ENCODE measurements at regions not wholly inside any gene's neighbourhood (a gene's known extent, or its start where the extent isn't known, plus 50 kb on each side); places are given as distances from the start of the nearest gene placed in this dataset.

DNA sequence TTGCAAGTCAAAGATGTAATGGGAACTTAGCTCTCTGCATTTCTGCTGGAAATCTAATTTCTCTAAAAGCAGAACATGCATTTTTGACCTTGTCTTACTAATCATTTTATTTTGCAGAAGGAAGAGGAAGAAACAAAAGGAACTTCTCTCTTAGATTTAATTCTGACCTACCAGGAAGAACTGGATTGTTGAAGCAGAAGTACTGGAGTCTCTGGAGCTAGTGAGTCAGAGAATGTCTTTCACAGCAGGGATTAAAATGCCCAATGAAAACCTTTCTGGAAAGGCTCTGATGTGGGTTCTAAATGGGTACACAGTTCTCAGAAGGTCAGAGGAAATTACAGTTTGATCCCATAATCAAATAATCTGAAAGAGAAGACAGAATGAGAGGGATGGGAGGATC lies 70.8 kb upstream of the GNG2 start (continued):
- TF ChIP-seq, protein P1, sequence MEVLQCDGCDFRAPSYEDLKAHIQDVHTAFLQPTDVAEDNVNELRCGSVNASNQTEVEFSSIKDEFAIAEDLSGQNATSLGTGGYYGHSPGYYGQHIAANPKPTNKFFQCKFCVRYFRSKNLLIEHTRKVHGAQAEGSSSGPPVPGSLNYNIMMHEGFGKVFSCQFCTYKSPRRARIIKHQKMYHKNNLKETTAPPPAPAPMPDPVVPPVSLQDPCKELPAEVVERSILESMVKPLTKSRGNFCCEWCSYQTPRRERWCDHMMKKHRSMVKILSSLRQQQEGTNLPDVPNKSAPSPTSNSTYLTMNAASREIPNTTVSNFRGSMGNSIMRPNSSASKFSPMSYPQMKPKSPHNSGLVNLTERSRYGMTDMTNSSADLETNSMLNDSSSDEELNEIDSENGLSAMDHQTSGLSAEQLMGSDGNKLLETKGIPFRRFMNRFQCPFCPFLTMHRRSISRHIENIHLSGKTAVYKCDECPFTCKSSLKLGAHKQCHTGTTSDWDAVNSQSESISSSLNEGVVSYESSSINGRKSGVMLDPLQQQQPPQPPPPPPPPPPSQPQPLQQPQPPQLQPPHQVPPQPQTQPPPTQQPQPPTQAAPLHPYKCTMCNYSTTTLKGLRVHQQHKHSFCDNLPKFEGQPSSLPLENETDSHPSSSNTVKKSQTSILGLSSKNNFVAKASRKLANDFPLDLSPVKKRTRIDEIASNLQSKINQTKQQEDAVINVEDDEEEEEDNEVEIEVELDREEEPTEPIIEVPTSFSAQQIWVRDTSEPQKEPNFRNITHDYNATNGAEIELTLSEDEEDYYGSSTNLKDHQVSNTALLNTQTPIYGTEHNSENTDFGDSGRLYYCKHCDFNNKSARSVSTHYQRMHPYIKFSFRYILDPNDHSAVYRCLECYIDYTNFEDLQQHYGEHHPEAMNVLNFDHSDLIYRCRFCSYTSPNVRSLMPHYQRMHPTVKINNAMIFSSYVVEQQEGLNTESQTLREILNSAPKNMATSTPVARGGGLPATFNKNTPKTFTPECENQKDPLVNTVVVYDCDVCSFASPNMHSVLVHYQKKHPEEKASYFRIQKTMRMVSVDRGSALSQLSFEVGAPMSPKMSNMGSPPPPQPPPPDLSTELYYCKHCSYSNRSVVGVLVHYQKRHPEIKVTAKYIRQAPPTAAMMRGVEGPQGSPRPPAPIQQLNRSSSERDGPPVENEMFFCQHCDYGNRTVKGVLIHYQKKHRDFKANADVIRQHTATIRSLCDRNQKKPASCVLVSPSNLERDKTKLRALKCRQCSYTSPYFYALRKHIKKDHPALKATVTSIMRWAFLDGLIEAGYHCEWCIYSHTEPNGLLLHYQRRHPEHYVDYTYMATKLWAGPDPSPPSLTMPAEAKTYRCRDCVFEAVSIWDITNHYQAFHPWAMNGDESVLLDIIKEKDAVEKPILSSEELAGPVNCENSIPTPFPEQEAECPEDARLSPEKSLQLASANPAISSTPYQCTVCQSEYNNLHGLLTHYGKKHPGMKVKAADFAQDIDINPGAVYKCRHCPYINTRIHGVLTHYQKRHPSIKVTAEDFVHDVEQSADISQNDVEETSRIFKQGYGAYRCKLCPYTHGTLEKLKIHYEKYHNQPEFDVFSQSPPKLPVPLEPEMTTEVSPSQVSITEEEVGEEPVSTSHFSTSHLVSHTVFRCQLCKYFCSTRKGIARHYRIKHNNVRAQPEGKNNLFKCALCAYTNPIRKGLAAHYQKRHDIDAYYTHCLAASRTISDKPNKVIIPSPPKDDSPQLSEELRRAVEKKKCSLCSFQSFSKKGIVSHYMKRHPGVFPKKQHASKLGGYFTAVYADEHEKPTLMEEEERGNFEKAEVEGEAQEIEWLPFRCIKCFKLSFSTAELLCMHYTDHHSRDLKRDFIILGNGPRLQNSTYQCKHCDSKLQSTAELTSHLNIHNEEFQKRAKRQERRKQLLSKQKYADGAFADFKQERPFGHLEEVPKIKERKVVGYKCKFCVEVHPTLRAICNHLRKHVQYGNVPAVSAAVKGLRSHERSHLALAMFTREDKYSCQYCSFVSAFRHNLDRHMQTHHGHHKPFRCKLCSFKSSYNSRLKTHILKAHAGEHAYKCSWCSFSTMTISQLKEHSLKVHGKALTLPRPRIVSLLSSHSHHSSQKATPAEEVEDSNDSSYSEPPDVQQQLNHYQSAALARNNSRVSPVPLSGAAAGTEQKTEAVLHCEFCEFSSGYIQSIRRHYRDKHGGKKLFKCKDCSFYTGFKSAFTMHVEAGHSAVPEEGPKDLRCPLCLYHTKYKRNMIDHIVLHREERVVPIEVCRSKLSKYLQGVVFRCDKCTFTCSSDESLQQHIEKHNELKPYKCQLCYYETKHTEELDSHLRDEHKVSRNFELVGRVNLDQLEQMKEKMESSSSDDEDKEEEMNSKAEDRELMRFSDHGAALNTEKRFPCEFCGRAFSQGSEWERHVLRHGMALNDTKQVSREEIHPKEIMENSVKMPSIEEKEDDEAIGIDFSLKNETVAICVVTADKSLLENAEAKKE (CRISPR knock-in tag; IDR thresholded peaks at IDR 0.05), result no peak
- no peak for TF ChIP-seq JUNB (IDR thresholded peaks at IDR 0.05; ENCODE audit: unreplicated experiment)
- TF ChIP-seq, protein P2, sequence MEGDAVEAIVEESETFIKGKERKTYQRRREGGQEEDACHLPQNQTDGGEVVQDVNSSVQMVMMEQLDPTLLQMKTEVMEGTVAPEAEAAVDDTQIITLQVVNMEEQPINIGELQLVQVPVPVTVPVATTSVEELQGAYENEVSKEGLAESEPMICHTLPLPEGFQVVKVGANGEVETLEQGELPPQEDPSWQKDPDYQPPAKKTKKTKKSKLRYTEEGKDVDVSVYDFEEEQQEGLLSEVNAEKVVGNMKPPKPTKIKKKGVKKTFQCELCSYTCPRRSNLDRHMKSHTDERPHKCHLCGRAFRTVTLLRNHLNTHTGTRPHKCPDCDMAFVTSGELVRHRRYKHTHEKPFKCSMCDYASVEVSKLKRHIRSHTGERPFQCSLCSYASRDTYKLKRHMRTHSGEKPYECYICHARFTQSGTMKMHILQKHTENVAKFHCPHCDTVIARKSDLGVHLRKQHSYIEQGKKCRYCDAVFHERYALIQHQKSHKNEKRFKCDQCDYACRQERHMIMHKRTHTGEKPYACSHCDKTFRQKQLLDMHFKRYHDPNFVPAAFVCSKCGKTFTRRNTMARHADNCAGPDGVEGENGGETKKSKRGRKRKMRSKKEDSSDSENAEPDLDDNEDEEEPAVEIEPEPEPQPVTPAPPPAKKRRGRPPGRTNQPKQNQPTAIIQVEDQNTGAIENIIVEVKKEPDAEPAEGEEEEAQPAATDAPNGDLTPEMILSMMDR (conservative IDR thresholded peaks at IDR 0.05; ENCODE audit: low read depth in 2 of 2), result no peak

DNA sequence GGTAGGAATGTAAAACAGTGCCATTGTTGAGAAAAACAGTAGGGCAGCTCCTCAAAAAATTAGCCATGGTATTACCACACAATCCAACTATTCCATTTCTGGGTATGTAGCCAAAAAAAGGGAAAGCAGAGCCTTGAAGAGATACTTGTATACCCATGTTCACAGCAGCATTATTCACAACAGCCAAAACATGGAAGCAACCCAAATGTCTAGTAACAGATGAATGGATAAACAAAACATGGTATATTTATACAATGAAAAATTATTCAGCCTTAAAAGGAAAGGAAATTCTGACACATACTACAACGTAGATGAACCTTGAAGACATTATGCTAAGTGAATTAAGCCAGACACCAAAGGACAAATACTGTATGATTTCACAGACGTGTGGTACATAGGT lies 67.6 kb upstream of the GNG2 start:
- H3K27ac Mint-ChIP-seq, result no peak overlapping the region
- ATAC-seq, result no peak
- no peak overlapping the region for H3K27ac ChIP-seq (ENCODE audit: low read depth)
- TF ChIP-seq, protein P1 (CRISPR knock-in tag; IDR thresholded peaks at IDR 0.05), result no peak
- TF ChIP-seq EZH2 (IDR thresholded peaks at IDR 0.05; ENCODE audit: low read depth, unreplicated experiment) (no peak), EZH2phosphoT487 (IDR thresholded peaks at IDR 0.05; ENCODE audit: unreplicated experiment) (no peak)
- TF ChIP-seq, protein P2 (conservative IDR thresholded peaks at IDR 0.05; ENCODE audit: low read depth in 2 of 2), result no peak

More for the DNA sequence above, 67.6 kb upstream of the GNG2 start:
- H4K20me1 ChIP-seq (replicated peaks; ENCODE audit: insufficient read depth), result no peaks in the 10 kb centered on the region
- no peaks in the 10 kb centered on the region for H3K4me1 ChIP-seq (ENCODE audit: insufficient read depth)
- H2AFZ ChIP-seq, result no peak overlapping the region
- no peaks in the 10 kb centered on the region for H3K79me2 ChIP-seq (replicated peaks; ENCODE audit: insufficient read depth)
- H3K4me3 Mint-ChIP-seq, result no peak overlapping the region
- no peaks in the 10 kb centered on the region for H3K27me3 Mint-ChIP-seq (ENCODE audit: insufficient read depth, low read depth, poor library complexity)
- no peaks in the 10 kb centered on the region for H3K36me3 ChIP-seq (ENCODE audit: insufficient read depth)
- peaks cover 4% of the 10 kb centered on the region; the same call in 2 of the 3 replicates for H3K36me3 Mint-ChIP-seq (ENCODE audit: low read depth)
- no peaks in the 10 kb centered on the region for H3K9me2 ChIP-seq (ENCODE audit: insufficient read depth)
- DNase-seq (ENCODE audit: low spot score), result no peak
- H3F3A ChIP-seq (replicated peaks; ENCODE audit: low read depth), result no peaks in the 10 kb centered on the region
- no peaks in the 10 kb centered on the region for H3K4me1 Mint-ChIP-seq
- no peak overlapping the region for H3K4me2 ChIP-seq
- H3K27me3 ChIP-seq (ENCODE audit: insufficient read depth), result no peaks in the 10 kb centered on the region
- H3K4me3 ChIP-seq, result no peak overlapping the region
- H3K9me3 Mint-ChIP-seq, result peaks cover 9% of the 10 kb centered on the region; the same call in 2 of the 3 replicates
